OCI-M1 (cell line): ENCODE measurements at regions not wholly inside any gene's neighbourhood (a gene's known extent, or its start where the extent isn't known, plus 50 kb on each side); places are given as distances from the start of the nearest gene placed in this dataset.
A peak's percentile ranks its signal among the peaks of the same experiment; 100 is the strongest.
"Not testable (repeated sequence)": the region's sequence is repeated elsewhere in the genome, so short reads cannot be mapped to it uniquely, and the experiment has no call there.

Source experiments
- DNase-seq: peaks from one replicate; lab custom pipeline; 2025; lab: John Stamatoyannopoulos, UW

DNA sequence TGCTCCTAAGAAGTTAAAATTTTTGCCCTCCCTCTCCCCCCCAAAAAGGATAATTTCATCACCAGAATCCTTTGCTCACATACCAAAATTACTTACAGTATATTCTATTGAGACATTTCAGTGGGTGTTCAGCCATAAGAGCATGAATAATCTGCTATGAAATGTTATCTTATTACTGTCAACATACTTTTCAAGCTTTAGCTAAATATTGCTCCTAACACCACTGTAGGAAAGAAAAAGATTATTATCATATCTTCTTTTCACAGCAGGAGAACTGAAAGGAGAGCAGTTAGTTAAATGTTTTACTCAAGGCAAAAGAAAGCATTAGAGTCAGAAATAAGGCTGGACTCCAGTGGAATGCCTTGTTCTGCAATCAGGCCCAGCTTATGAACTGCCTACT is 231.0 kb upstream of the GYPA start:
- no peak for DNase-seq

DNA sequence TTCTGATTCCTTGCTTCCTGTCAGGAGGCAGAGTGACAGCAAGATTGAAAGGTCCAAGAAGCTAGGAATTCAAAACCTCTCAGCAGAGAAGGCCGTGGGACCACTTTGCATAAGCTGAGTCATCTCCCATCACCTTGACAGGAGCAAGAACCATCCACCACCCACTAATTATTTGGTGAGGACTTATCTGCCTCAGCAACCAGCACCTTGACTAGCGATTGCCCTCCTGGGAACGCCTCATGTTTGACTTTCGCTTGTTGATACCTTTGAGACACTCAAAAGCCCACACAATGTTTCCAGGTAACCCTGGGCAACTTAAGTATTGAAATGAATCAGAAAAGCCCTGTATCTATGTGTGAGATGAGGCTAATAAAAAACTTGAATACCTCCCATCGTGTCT is 233.5 kb upstream of the GYPA start:
- DNase-seq: no peak

DNA sequence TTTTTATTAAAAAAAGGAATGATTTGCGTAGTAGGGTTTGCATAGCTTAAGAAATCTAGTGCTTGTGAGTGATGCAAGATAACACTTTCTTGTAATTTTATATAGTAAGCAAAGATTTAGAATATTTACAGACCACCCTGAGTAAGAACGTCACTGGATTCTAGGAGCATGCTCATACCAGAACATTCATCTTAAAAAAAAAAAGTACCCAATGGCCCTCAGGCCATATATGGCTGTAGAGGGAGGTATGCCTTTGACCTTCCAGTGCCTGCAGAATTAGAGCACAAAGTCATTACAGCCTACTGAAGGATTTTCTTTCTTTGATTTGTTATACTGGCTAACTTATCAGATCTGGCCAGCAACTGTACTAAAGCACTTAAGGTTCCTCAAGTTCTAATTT is 236.3 kb upstream of the GYPA start:
- DNase-seq: no peak

DNA sequence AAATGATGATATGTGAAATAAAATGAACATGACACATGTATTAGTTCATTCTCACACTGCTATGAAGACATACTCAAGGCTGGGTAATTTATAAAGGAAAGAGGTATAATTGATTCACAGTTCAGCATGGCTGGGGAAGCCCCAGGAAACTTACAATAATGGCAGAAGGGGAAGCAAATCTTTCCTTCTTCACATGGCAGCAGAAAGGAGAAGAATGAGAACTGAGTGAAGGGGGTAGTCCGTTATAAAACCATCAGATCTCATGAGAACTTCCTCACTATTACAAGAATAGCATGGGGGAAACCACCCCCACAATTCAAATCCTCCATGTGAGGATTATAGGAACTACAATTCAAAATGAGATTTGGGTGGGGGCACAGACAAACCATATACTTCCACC is 243.9 kb upstream of the GYPA start:
- DNase-seq: no peak

DNA sequence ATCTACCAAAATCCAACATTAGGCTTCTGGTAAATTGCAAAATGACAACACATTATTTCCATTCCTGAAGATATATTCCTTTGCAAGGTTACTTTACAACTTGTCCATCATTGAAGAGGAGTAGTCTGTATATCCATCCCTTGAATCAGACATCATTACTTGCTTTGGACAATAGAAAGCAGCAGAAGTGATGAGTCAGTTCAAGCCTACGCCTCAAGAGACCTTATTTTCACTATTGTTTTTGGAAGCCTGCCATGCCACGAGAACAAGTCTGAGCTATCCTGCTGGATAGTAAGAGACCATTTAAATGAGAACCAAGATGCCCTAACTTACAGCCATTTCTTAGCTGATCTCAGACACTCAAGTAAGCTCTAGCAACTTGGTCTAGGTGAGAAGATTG is 246.0 kb upstream of the HHIP start:
- peak; percentile 72 for DNase-seq

DNA sequence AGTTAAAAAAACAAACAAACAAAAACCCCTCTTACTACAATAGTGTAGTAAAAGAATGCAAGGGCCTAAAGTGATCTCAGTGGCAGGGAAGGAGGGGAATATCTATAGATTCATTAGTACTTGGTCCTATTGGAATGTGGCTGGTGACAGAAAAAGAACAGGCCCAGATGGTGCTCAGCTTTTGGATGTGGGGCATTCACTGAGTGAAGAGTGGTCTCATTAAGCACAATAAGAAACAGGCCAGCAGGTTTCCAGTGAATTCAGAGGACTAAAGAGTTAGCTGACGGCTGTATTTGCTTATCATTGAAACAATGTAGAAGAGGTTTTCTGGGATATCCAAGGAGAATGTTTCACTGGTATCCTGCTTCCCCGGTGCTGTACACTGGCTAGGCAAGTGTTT is 243.8 kb upstream of the HHIP start:
- DNase-seq: no peak

DNA sequence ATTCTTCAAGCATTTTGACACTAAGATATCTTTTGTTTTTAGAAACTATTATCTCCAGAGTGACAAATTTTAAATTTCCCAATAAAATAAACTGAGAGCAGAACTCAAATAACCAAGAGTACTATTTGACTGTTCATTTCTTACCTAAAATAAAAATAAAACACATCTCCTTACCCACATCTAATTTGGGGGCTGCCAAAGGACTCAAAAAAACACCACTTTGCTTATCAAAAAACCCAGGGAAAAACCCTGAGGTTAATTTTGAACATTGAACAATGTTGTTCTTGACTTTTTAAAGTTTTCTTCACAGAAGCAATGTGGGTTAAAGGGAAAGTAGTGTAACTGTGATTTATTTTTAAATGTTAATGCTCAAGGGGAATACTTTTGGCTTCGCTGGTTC is 243.0 kb upstream of the HHIP start:
- DNase-seq: no peak

DNA sequence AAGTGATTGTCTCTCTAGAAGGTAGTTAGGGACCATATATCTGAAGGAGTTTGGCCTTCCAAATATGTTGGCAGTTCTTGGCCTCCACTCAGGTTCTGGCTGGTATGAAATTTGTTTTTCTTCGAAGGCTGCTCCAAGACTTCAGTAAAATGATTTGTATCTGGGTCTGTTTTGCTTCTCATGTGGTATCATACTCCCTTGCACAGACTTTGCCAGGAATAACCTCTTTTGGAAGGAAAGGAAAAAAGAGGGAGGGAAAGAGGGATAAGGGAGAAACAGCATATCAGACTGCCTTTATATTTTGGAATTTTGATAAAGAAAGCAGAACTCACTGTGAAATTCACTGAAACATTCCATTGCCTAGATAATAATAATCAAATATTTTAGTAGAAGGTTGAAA is 242.1 kb upstream of the HHIP start:
- no peak for DNase-seq

DNA sequence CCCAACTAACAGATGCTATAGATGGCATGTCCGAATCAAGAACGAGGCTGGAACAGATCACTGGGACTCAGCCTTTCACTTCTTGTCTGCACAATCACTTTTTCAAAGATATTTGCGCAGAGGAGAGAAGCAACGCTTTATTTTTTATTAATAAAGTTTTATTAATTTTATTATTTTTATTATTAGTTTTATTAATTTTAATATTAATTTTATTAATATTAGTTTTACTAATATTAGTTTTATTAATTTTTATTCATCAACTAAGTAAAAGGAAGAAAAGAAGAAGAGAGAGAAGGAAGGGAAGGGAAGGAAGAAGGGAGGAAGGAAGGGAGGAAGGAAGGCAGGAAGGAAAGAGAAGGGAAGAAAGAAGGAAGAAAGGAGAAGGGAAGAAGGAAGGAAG is 236.4 kb upstream of the HHIP start:
- DNase-seq: no peak

DNA sequence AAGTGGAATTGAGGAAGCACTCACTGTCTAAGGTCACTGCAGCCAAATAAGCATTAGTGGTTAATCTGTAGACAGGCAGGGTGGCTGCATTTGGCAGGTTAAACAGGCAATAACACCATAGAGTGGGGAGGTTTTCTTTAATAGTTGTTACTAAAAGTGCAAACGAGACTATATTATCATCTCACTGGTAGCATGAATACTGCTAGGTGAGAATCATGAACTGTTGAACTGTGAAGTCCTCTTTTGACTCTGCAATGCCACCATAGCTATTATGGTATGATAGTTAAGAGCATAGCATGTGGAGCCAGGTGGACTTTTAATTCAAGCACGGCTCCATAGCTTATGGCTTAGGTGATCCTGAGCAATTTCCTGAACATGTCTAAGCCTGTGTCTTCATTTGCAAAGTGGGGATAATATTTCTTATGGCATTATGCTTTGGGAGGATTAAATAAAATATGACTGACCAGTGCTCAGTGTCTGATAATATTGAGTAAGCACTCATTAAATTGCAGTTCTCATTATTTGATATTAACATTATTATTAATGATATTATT is 235.6 kb upstream of the HHIP start:
- no peak for DNase-seq

DNA sequence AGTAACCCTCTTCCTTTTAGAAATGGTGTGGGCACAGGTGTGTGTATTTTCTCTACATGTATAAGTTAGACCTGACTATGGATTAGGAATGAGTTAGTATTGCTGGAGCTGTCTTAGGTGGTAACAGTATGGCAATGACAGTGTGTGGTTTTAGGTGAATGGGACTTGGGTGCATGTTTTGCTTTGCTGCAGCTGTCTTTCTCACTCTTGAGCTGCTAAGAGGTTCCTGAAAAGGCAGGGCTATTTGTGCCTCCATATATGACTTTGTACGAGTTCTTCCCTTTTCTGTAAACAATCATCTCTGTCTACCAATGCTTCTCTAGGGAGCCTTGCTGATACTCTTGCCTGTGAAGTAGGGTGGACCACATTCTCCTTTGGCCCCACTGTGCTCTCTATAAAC is 234.8 kb upstream of the HHIP start:
- no peak for DNase-seq

DNA sequence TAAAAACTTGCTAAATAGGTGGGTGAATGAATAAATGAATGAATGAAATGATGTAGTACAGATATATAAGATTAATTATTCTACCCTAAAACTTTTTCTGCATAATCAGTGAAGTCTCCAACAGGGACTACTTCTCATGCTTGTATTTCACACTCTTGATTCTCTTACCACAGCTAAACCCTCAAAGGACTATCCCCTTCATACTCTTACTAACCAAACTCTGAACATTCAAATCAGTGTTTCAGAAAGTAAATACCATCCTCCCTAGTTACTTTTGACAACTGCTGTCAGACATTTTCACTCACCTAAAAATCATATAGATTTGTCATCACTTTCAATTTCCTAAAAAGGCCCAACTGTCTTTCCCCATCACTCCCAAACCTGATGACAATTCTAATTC is 234.3 kb upstream of the HHIP start:
- DNase-seq: no peak

DNA sequence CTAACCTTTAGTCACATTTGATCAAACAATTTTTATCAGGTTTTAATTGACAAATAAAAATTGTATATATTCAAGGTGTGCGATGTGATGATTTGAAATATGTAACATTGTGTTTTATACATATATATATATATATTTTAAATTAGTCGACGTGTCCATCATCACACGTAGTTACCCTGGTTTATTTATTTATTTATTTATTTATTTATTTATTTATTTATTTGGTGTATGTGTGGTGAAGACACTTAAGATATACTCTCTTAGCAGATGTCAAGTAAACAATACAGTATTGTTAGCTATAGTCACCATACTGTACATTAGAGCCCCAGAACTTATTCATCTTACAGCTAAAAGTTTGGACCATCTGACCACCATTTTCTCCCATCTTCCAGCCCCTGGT is 224.9 kb upstream of the HHIP start:
- no peak for DNase-seq

DNA sequence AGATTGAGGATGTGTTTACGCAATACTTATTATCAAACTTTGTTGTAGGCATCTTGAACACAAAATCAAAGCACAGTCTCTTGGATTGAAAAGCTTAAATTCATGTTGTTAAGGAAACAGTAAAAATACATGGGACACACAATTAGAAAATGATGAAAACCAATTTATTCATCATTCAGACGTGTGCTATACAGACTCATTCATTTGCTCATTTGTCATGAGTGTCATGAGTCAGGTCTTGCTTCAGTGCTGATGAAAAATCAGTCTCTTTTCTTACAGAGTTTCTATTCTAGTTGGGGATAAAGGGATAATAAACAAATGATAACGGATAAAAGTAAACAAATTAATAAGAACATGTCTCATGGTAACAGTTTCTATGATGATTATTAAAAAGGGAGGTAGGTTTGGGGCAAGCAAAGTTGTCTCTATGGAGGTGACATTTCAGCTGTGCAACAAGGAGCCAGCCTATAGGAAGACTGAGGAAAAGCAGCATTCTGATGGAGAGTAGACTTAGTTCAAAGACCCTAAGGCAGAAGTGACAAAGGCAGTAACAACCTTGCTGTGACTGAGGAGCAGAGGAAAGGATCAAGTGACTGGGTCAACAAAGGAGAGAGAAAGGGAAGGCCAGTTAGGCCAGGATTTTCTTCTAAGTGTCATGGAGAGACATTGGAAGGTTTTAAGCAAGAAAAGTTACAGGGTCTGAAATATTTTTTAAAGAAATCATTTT is 224.0 kb upstream of the HHIP start:
- DNase-seq: no peak

DNA sequence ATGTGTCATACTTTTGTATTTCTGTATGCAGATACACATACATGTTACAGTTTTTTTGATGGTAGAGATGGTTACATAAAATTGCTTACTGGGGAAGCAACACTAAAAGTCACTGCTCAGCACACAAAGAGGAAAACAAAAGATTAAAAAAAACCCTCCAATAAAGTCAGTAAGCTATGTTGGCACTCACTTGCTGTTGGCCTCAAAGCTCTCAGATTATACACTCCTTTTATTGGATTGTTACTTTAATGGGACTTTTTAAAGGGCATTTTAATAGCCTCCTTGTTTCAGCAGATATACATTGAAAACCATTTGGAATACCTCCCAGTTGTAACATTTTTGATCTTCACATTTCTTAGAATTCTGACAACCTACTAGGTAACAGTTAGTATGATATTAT is 222.0 kb upstream of the HHIP start:
- no peak for DNase-seq

DNA sequence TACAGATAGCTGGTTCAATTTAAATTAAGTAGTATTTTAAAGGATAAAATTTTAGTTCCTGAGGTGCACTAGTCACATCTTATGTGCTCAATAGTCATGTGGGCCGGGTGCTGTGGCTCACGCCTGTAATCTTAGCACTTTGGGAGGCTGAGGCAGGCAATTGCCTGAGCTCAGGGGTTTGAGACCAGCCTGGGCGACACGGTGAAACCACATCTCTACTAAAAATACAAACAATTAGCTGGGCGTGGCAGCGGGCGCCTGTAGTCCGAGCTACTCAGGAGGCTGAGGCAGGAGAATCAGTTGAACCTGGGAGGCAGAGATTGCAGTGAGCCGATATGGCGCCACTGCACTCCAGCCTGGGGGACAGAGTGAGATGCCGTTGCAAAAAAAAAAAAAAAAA is 219.9 kb upstream of the HHIP start:
- not testable (repeated sequence) for DNase-seq

DNA sequence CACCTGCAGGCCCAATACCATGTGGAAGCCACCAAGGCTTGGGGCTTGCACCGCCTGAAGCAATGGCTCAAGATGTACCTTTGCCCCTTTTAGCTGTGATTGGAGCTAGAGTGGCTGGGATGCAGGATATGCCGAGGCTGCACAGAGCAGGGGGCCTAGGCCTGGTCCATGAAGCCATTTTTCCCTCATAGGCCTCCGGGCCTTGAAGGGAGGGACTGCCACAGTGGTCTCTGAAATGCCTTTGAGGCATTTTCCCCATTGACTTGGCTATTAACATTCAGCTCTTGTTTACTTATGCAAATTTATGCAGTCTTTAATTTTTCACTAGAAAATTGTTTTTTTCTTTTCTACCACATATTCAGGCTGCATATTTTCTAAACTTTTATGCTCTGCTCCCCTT is 203.2 kb upstream of the HHIP start:
- DNase-seq: no peak

DNA sequence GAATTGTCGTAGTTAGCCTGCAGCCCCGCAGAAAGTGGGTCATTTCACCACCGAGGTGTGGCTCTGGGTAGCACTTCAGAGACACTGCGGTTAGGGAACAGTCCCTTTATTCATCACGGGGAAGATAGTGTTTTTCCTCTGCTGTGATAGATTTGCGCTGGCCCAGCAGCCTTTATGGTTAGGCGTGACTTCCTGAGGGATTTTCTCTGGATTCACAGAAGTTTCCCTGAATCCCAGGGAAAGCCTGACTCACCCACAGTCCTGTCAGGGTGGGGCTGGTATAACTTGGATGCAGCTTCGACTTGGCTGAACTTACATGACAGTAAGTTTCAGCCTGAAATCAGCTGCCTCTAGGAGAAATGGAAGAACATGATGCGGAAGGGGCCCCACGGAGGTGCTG is 196.3 kb upstream of the HHIP start:
- DNase-seq: no peak

DNA sequence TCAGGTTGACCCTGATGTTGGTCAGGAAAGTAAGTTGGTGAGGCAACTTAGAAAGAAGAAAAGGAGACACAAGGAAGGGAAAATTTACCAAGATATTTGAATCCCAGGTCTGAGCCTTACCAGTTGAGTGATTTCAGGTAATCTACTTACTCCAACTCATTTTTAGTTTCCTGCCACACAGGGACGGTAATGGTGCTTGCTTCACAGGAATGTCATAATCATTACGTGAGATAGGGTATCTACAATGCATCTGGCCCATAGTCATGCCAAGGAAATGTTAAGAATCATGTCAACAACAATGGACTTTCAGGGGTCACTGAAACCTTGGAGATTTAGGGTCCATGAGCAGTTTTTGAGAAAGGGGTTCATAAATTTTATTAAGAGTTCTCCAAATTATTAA is 195.4 kb upstream of the HHIP start:
- DNase-seq: no peak

DNA sequence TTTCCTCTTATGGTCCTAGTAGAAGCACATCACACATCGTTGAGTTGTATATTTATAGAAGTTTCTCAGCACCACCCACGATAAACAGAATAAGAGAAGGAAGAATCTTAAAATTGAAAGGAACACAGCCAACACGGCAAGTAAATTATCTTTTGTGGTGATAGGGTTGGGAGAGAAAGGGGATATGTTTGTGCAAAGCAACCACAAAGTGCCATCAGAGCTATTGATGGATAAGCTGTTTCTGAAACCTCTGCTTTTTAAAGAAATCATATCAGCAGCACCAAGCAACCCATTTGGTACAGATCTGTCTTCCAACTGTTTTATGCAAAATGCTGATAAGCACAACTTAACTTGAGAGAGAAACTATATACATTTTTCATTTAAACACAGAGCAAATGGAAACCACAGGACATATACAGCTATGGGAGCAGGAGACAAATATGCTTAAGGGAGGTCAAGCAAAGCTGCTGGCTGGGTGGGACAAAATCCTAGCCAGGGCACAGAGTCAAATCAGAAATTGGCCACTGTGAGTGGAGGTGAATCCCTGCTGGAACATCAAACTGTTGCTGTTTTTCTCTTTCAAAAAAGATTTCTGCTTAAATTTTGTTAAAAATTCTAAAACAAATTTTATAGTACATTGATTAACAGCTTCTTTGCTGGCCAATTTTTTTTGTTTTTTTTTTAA is 194.0 kb upstream of the HHIP start:
- DNase-seq: peak; percentile 91

DNA sequence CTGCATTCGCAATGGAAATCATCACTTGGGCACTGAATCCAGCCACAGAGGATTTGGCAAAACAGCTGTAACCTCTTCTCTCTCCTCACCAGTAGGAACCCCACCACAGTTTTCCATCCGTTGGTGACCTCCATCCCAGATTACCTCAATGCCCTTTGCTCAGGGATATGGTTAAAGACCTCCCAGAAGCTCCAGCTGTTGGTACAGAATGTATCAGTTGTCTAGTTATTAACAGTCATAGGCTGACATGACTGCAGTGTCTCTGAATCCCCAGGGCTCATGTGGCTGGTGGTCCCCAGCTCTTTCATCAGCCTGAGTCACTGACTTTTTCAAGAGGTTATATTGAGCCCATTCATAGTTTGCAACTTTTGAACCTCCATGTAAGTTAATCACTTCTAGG is 189.8 kb upstream of the HHIP start:
- no peak for DNase-seq

DNA sequence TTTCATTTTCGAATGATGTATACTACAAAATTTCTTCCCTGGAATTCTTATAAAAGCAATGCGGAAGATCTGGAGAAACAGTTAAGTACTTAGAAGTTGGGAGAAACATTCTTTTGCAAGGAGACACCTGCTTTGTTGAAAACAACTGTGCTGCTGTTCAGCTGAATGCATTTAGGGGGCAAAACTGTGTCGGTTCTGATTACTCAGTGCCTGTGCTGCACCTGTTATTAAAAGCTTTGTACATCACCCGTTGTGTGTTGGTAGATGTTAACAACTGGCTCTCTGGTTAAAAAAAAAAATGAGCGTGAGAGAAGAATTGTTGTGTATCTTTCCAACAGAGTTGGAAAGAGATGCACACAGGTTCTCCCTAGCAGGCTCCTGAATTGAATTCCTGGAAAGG is 184.1 kb upstream of the HHIP start:
- no peak for DNase-seq

DNA sequence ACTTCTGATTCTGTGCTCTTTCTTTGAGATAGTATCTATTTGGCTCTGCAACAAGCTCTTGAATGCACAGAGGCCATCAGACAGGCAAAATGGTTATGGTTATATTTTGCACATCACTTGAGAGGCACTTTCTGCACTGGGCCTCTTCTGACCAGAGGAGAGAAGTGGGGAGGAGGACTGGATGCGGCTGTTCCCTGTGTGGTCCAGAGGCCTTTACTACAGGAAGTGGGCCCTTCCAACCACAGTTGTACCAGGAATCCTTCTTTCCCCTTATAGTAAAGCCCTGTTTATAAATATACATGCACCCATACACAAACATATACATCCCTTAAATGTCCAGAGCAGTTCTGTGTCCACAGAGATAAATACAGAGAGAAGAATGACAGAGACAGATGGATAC is 182.7 kb upstream of the HHIP start:
- no peak for DNase-seq

DNA sequence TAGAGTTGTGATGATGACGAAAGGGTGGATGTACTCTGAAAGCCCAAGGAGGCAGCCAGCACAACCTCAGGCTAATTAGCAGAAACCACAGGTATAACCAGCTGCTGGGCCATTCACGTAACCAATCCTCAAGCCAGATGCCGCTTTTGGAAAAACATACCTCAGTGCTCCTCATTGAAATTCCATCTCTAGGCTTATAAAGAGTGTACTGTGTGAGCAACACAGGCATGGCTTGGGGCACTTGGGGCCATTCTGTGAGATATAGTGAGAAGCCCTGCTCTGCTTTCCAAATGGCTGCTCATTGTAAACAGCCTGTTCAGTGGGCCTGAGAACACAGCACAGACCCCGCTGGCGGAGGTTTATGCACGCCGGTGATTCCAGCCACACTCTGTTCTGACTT is 182.1 kb upstream of the HHIP start:
- DNase-seq: no peak
